Fibroblast of the aortic adventitia (primary cell): ENCODE measurements at regions not wholly inside any gene's neighbourhood (a gene's known extent, or its start where the extent isn't known, plus 50 kb on each side); places are given as distances from the start of the nearest gene placed in this dataset. TPM values are rescaled to one million over a fixed set of nuclear protein-coding genes. Genes with fewer than 3 reads are reported as not detected.

Source experiments
- DNase-seq: peaks from one replicate; pipeline ENCODE4 v3.0.0-alpha.2; 2010; ENCODE audit warnings: low read depth
- H3K4me3 ChIP-seq: 2 replicates; pipeline ENCODE4 v1.5.1; 2011; ENCODE audit warnings: low read depth, mild to moderate bottlenecking, control low read depth, low read length, moderate library complexity
- small RNA-seq: library from RNA; depleted of rRNA; stranded (forward); fragments of <200 nt; gene quantifications from one replicate; pipeline ENCODE3, GENCODE V24; 2012
- TF ChIP-seq, protein P1 (sequence below): IDR thresholded peaks from 2 replicates; pipeline ENCODE4 v1.5.1; 2011; ENCODE audit warnings: mild to moderate bottlenecking, low read length, control low read depth, inconsistent platforms; ENCODE audit not compliant: insufficient read depth

DNA sequence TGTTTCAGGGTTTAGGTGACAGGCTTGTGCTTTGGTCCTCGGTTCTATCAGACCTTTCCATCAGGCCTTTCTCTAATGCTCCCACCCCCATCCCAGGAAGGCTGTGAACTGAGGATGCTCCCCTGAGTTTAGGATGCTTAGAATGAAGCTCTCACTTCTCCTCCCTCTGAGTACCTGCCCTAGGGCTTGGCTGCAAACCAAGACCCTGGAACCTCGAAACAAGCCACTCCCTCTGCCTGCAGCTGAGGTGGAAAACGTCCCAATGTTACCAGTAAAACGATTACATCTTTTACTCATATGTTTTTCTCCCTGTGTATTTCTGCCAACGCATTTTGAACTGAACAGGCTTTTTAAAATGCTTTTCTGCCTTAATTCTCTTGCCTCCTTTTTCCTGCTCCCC is 54.5 kb upstream of the BMAL1 start:
- TF ChIP-seq, protein P1, sequence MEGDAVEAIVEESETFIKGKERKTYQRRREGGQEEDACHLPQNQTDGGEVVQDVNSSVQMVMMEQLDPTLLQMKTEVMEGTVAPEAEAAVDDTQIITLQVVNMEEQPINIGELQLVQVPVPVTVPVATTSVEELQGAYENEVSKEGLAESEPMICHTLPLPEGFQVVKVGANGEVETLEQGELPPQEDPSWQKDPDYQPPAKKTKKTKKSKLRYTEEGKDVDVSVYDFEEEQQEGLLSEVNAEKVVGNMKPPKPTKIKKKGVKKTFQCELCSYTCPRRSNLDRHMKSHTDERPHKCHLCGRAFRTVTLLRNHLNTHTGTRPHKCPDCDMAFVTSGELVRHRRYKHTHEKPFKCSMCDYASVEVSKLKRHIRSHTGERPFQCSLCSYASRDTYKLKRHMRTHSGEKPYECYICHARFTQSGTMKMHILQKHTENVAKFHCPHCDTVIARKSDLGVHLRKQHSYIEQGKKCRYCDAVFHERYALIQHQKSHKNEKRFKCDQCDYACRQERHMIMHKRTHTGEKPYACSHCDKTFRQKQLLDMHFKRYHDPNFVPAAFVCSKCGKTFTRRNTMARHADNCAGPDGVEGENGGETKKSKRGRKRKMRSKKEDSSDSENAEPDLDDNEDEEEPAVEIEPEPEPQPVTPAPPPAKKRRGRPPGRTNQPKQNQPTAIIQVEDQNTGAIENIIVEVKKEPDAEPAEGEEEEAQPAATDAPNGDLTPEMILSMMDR: no peak
- no peak overlapping the region for H3K4me3 ChIP-seq
- no peak for DNase-seq

DNA sequence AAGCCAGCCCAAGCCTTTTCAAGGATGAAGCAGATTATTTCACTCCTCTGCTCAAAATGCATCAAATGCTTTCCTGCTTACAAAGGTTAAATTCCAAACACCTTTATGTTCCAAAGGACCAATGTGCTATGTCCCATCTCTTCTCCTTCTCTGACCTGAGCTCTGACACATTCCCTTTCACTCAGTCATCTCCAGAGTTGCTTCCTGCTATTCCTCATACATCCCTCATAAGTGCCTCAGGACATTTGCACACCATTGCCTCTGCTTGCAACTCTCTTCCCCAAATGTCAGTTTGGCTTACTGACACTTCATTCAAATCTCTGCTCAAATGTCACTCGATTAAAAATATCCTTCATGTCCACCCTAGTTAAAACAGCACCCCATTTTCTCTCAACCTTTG is 53.3 kb upstream of the BMAL1 start:
- DNase-seq: no peak
- TF ChIP-seq, protein P1: no peak
- no peak overlapping the region for H3K4me3 ChIP-seq

- no peak overlapping the region for H3K4me3 ChIP-seq
- no peak for DNase-seq
- TF ChIP-seq, protein P1: no peak
Measured at GRCh38 chr11:13225038-13226001, 52.3 kb upstream of the BMAL1 start.

GRCh38 chr11:13227676-13228255 is 49.8 kb upstream of the BMAL1 start:
- DNase-seq: no peak
- TF ChIP-seq, protein P1: no peak
- H3K4me3 ChIP-seq: no peak overlapping the region

Small RNA genes lying in the stretch of these regions (small RNA-seq; reads per million reads assigned to genes)
- gene AC022878.1: not detected
